ENCODE measurements at regions not wholly inside any gene's neighbourhood (a gene's known extent, or its start where the extent isn't known, plus 50 kb on each side); places are given as distances from the start of the nearest gene placed in this dataset.
"Not testable (repeated sequence)": the region's sequence is repeated elsewhere in the genome, so short reads cannot be mapped to it uniquely, and the experiment has no call there.

GRCh38 chr3:139202226-139202958 is 141.4 kb upstream of the MRPS22 start:
- no peak for DNase-seq

GRCh38 chr3:139202959-139203349 is 140.9 kb upstream of the MRPS22 start:
- no peak for DNase-seq

- DNase-seq = no peak
These were observed 140.1 kb upstream of the MRPS22 start for GRCh38 chr3:139203752-139204151.

- no peak for DNase-seq
These were observed 139.1 kb upstream of the MRPS22 start for GRCh38 chr3:139204728-139205127.

GRCh38 chr3:139213936-139214335 is 129.9 kb upstream of the MRPS22 start:
- DNase-seq = no peak

- no peak for DNase-seq
These were observed 126.9 kb upstream of the MRPS22 start for GRCh38 chr3:139216958-139217357.

- DNase-seq = no peak
These were observed 126.2 kb upstream of the MRPS22 start for GRCh38 chr3:139217633-139218032.

GRCh38 chr3:139218046-139218445 is 125.8 kb upstream of the MRPS22 start:
- DNase-seq = no peak

GRCh38 chr3:139219463-139219862 is 124.4 kb upstream of the MRPS22 start:
- DNase-seq = no peak

- DNase-seq = no peak
These were observed 121.6 kb upstream of the MRPS22 start for GRCh38 chr3:139222100-139222657.

GRCh38 chr3:139225548-139225947 is 118.3 kb upstream of the MRPS22 start:
- no peak for DNase-seq

GRCh38 chr3:139226731-139227130 is 117.1 kb upstream of the MRPS22 start:
- no peak for DNase-seq

GRCh38 chr3:139227165-139227564 is 116.7 kb upstream of the MRPS22 start:
- no peak for DNase-seq

- no peak for DNase-seq
These were observed 116.0 kb upstream of the MRPS22 start for GRCh38 chr3:139227827-139228226.

- no peak for DNase-seq
These were observed 113.4 kb upstream of the MRPS22 start for GRCh38 chr3:139230391-139230790.

GRCh38 chr3:139231555-139232281 is 112.1 kb upstream of the MRPS22 start:
- DNase-seq = no peak

GRCh38 chr3:139232341-139232740 is 111.5 kb upstream of the MRPS22 start:
- not testable (repeated sequence) for DNase-seq

GRCh38 chr3:139234491-139234890 is 109.3 kb upstream of the MRPS22 start:
- DNase-seq = no peak

GRCh38 chr3:139235192-139235591 is 108.6 kb upstream of the MRPS22 start:
- no peak for DNase-seq

GRCh38 chr3:139236336-139236735 is 107.5 kb upstream of the MRPS22 start:
- no peak for DNase-seq

GRCh38 chr3:139238281-139239030 is 105.4 kb upstream of the MRPS22 start:
- no peak for DNase-seq

GRCh38 chr3:139239550-139239949 is 104.3 kb upstream of the MRPS22 start:
- DNase-seq = no peak

- no peak for DNase-seq
These were observed 102.0 kb upstream of the MRPS22 start for GRCh38 chr3:139241783-139242182.
